Astrocyte of the cerebellum (primary cell): ENCODE measurements at regions not wholly inside any gene's neighbourhood (a gene's known extent, or its start where the extent isn't known, plus 50 kb on each side); places are given as distances from the start of the nearest gene placed in this dataset.

ENCODE experiments used
- DNase-seq: peaks from one replicate; pipeline ENCODE4 v3.0.0-alpha.2; 2011; ENCODE audit warnings: low read depth
- H3K4me3 ChIP-seq: 2 replicates; pipeline ENCODE4 v1.5.1; 2011; ENCODE audit warnings: mild to moderate bottlenecking, low read depth, low read length, moderate library complexity
- CTCF ChIP-seq: IDR thresholded peaks from 2 replicates; pipeline ENCODE4 v1.5.1; 2012; ENCODE audit warnings: low read length, low read depth, moderate library complexity, mild to moderate bottlenecking; ENCODE audit errors: missing control alignments
- in situ Hi-C: cut with HindIII; loops from 2 replicates; pipeline ENCODE4 v1.10.0; 2017; ENCODE audit warnings: low sequenced_read_pairs

DNA sequence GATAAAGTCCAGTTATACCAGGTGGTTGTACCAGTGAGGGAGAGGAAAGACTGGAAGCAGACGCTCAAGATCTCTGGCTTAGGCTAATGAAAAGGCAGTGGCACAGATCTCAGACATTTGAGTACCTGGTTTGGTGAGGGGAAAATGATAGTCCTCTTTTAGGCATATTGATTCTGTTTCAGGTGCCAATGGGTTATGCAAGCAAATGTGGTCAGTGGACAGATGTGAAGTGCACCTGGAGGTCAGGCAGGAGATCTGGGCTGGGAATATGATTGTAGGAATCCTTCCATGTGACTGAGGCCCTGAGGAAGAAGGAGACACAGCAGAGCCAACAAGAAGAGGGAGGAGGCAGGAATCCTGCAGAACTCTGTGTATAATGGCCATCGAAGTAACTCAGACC, 63.7 kb upstream of the SMARCA2 start:
- H3K4me3 ChIP-seq: no peak overlapping the region
- TF ChIP-seq CTCF: no peak
- DNase-seq: no peak
- in situ Hi-C loops: no loop called here

DNA sequence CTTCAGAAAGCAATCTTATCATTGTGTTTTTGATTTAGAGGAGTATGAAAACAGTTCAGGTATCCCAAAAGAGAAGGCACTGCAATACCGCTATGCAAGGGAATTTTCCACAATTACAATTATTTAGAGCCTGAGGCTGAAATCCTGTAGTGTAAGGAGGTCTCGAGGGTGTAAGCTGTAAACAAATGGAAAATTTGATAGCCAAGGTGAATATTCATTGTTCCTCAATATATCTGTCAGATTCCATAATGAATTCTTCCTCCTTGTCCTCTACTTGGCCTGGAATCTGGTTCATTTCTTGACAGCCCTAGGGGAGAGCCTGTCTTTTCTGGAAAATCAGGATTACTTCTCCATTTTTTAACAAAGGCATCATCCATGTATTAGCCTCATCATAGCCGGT, 63.1 kb upstream of the SMARCA2 start:
- in situ Hi-C loops: no loop called here
- H3K4me3 ChIP-seq: no peak overlapping the region
- TF ChIP-seq CTCF: no peak
- DNase-seq: no peak

GRCh38 chr9:1954238-1954637, 60.9 kb upstream of the SMARCA2 start:
- no peak for TF ChIP-seq CTCF
- no peak for DNase-seq
- in situ Hi-C loops: no loop called here
- no peak overlapping the region for H3K4me3 ChIP-seq

- no peak for TF ChIP-seq CTCF
- DNase-seq: no peak
- no peak overlapping the region for H3K4me3 ChIP-seq
- in situ Hi-C loops: no loop called here
Measured at GRCh38 chr9:1956958-1957357, 58.2 kb upstream of the SMARCA2 start.

DNA sequence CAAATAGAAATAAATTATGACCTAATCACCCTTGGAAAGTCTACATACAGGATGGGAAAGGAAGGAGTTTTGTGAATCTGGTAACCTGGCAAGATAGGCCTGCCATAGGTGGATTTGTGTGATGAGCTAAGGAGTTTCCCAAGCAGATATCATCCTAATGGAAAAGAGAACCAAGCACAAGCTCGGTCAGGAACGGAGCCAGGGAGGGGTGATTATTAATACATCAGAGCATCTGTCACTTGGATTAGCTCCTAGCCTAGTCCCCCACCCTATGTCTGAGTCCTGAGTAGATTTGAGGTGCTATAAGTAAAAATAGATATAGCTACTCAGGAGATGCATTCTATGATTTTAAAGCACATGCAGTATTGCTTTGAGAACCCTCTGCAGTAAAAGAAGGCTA, 57.3 kb upstream of the SMARCA2 start:
- no peak overlapping the region for H3K4me3 ChIP-seq
- TF ChIP-seq CTCF: no peak
- in situ Hi-C loops: no loop called here
- no peak for DNase-seq

DNA sequence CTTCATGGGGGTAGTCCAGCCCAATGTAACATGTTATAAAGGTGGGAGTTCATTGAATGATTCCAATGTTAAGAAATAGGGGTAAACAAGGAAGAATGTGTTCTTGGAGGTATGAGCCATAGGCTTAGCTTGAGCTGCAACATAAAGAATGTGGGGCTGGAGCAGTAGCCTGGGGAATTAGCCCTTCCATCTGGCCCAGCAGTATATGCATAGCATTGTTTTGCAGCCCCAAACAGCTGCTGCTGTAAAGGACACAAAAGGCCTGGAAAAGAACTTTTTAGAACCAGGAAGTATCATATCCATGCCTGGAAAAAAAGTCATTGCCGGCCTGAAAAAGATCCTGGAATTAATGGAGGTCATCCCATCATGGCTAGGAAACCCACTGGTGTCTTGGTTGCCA, 55.8 kb upstream of the SMARCA2 start:
- in situ Hi-C loops: no loop called here
- DNase-seq: no peak
- TF ChIP-seq CTCF: no peak
- H3K4me3 ChIP-seq: no peak overlapping the region

- no peak for TF ChIP-seq CTCF
- in situ Hi-C loops: no loop called here
- DNase-seq: no peak
- H3K4me3 ChIP-seq: no peak overlapping the region
Measured at GRCh38 chr9:1960342-1961042, 54.7 kb upstream of the SMARCA2 start.
